Heart left ventricle (tissue), 16 donors: ENCODE measurements at regions not wholly inside any gene's neighbourhood (a gene's known extent, or its start where the extent isn't known, plus 50 kb on each side); places are given as distances from the start of the nearest gene placed in this dataset.

Experiments
- ATAC-seq, 4 donors: fragments of 200-7000 bp; cut with Tn5 transposase; one replicate each; pipeline ENCODE4 v1.9.1; 2020 to 2022; ENCODE audit warnings: moderate library complexity in 4 of 4, mild to moderate bottlenecking in 3 of 4, moderate number of reproducible peaks in 1 of 4
- DNase-seq, 5 donors: peaks; one replicate each; pipeline ENCODE4 v3.0.0-alpha.2; 2020
- H3K27ac ChIP-seq, 12 donors: fragments of 200-600 bp; sonication (generic) in 4 of 12; one replicate each; pipeline versions ENCODE4 v1.5.0 to v1.8.0; 2016 to 2022; ENCODE audit warnings: mild to moderate bottlenecking in 2 of 12
- H3K27me3 ChIP-seq, 9 donors: fragments of 200-600 bp; sonication (generic) in 2 of 9; one replicate each; pipeline versions ENCODE4 v1.5.1 to v1.8.0; 2016 to 2022; ENCODE audit warnings: mild to moderate bottlenecking in 3 of 9
- H3K36me3 ChIP-seq, 9 donors: fragments of 200-600 bp; sonication (generic) in 2 of 9; one replicate each; pipeline versions ENCODE4 v1.5.0 to v1.8.0; 2018 to 2022; ENCODE audit warnings: mild to moderate bottlenecking in 2 of 9
- H3K4me1 ChIP-seq, 12 donors: fragments of 200-600 bp; sonication (generic) in 4 of 12; one replicate each; pipeline versions ENCODE4 v1.5.0 to v1.8.0; 2016 to 2022; ENCODE audit warnings: mild to moderate bottlenecking in 3 of 12
- H3K4me3 ChIP-seq, 12 donors: fragments of 200-600 bp; sonication (generic) in 4 of 12; one replicate each; pipeline versions ENCODE4 v1.5.0 to v1.8.0; 2017 to 2022; ENCODE audit warnings: mild to moderate bottlenecking in 9 of 12, moderate library complexity in 4 of 12
- H3K9me3 ChIP-seq, 12 donors: fragments of 200-600 bp; sonication (generic) in 4 of 12; one replicate each; pipeline versions ENCODE4 v1.5.0 to v1.8.0; 2016 to 2022; ENCODE audit warnings: mild to moderate bottlenecking in 1 of 12
- POLR2A ChIP-seq, 2 donors: fragments of 450-650 bp; IDR thresholded peaks; one replicate each; pipeline ENCODE4 v1.6.1; 2017; ENCODE audit warnings: antibody characterized with exemption in 2 of 2, mild to moderate bottlenecking in 2 of 2, moderate library complexity in 2 of 2
- WGBS, 4 donors: extraction: QIAGEN DNeasy Blood & Tissue Kit in 2 of 4; methylation state at CpG; one replicate each; pipeline versions ENCODE4 v1.1.5 to v1.1.7; 2013 to 2018; 5-methylcytosine and 5-hydroxymethylcytosine counted together
- intact Hi-C, 10 donors: fragments of 100-400 bp; cut with DNase I; formaldehyde crosslinking; loops; one replicate each; pipeline versions ENCODE4 v1.11.1 to v1.14.2; 2022
- TF ChIP-seq, protein P1 (sequence below), 12 donors: fragments of 200-600 bp; sonication (generic) in 4 of 12; IDR thresholded peaks; one replicate each; pipeline versions ENCODE4 v1.5.0 to v1.8.0; 2018 to 2022; ENCODE audit warnings: antibody characterized with exemption in 12 of 12, mild to moderate bottlenecking in 5 of 12
- donor health status: ischemic (EF 13 %, LVEDD 7.1; RV severe dilation, severe dysfunction).
- donor health status: healthy with polysubstance abuse.
- donor health status: DM: no; HTN: yes; CAD: no.
- donor health status: DM: no; HTN: no; CAD: no.
- donor health status: ischemic (EF 25% LVEDD 6.9; RV normal size, moderate dysfunction).
- donor health status: ischemic (EF 25% LVEDD 5.7; RV mildly dilated, moderate dysfunction).
- donor health status: healthy.
- donor health status: DM: yes; HTN: yes; CAD: no.
- donor health status: ischemic (EF 35%, LVEDD 5.7; RV mildly dilated, moderate dysfunction).
- donor health status: nonischemic (EF 11% LVEDD 7.7; RV severe dilation, severe dysfunction).
- donor health status: DM: yes; HTN: yes; CAD: no.
- donor health status: PGD.
- donor health status: ischemic (EF 29% LVEDD 5.4; RV normal size, mild dysfunction).
- donor health status: nonischemic (EF 23%, LVEDD 6.1; RV moderate dilation, normal function).

DNA sequence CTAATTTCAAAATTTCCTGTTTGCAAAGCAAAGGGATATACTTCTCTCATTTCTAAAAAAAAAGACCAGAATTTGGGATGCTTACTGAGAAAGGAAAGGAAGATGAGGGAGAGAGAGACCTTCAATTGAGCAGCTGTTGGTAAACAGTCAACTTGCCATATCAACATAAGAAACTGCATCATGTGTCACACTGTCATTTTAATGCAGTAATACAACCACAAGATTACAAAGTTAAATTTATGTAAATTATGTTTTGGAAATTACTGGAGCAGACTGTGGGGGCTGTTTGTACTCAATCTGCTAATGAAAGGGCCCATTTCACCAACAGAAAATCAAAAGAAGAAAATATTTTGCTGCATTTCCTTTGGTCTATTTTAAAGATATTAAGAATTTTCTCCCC lies 370.4 kb upstream of the TMPO start:
- no peaks in the 10 kb centered on the region for H3K4me1 ChIP-seq
- no peak overlapping the region for H3K27ac ChIP-seq
- no peak for DNase-seq
- H3K4me3 ChIP-seq: no peak overlapping the region
- TF ChIP-seq, protein P1, sequence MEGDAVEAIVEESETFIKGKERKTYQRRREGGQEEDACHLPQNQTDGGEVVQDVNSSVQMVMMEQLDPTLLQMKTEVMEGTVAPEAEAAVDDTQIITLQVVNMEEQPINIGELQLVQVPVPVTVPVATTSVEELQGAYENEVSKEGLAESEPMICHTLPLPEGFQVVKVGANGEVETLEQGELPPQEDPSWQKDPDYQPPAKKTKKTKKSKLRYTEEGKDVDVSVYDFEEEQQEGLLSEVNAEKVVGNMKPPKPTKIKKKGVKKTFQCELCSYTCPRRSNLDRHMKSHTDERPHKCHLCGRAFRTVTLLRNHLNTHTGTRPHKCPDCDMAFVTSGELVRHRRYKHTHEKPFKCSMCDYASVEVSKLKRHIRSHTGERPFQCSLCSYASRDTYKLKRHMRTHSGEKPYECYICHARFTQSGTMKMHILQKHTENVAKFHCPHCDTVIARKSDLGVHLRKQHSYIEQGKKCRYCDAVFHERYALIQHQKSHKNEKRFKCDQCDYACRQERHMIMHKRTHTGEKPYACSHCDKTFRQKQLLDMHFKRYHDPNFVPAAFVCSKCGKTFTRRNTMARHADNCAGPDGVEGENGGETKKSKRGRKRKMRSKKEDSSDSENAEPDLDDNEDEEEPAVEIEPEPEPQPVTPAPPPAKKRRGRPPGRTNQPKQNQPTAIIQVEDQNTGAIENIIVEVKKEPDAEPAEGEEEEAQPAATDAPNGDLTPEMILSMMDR (IDR thresholded peaks at IDR 0.05): no peak
- TF ChIP-seq POLR2A (IDR thresholded peaks at IDR 0.05): no peak
- no peak for ATAC-seq
- H3K9me3 ChIP-seq: no peaks in the 10 kb centered on the region
- H3K36me3 ChIP-seq: no peaks in the 10 kb centered on the region
- intact Hi-C loops: no loop called here
- H3K27me3 ChIP-seq: no peaks in the 10 kb centered on the region

GRCh38 chr12:98146043-98146442 lies 369.3 kb upstream of the TMPO start:
- no peak overlapping the region for H3K4me3 ChIP-seq
- ATAC-seq (no peak), DNase-seq (no peak)
- no peaks in the 10 kb centered on the region for H3K9me3 ChIP-seq
- H3K4me1 ChIP-seq: no peaks in the 10 kb centered on the region
- intact Hi-C loops: no loop called here
- TF ChIP-seq POLR2A (IDR thresholded peaks at IDR 0.05): no peak
- TF ChIP-seq, protein P1 (IDR thresholded peaks at IDR 0.05): no peak
- H3K27ac ChIP-seq: no peak overlapping the region
- WGBS, 4 donors: 81 to 91% (median 86%) methylated on average over 2 of the region's 2 CpGs
- no peaks in the 10 kb centered on the region for H3K27me3 ChIP-seq
- H3K36me3 ChIP-seq: no peaks in the 10 kb centered on the region

DNA sequence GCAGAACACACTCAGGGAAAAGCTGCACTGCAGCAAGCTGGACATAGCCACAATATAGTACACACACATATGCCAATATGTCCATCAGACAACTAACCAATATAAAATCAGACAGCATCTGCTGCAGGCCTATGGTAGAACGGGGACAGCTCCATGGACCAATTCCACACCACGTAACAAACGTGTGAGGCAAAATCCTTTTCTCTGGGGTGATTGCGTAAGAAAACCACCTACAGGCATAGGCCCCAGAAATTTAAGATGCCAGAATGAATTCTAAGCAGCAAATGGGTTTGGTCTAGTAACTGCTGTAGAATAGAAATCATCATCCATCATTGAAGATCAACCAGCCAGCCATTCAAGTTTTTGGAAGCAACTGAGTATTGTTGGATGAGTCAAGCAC lies 368.9 kb upstream of the TMPO start:
- H3K4me3 ChIP-seq: no peak overlapping the region
- TF ChIP-seq, protein P1 (IDR thresholded peaks at IDR 0.05): no peak
- TF ChIP-seq POLR2A (IDR thresholded peaks at IDR 0.05): no peak
- H3K36me3 ChIP-seq: no peaks in the 10 kb centered on the region
- ATAC-seq (no peak), DNase-seq (no peak)
- no peaks in the 10 kb centered on the region for H3K4me1 ChIP-seq
- no peak overlapping the region for H3K27ac ChIP-seq
- H3K27me3 ChIP-seq: no peaks in the 10 kb centered on the region
- WGBS, 4 donors: 77 to 90% (median 84%) methylated on average over 4 of the region's 4 CpGs
- intact Hi-C loops: no loop called here
- H3K9me3 ChIP-seq: no peaks in the 10 kb centered on the region

- Histone ChIP-seq H3K4me1 (no peaks in the 10 kb centered on the region), H3K27ac (no peak overlapping the region), H3K9me3 (no peaks in the 10 kb centered on the region), H3K27me3 (no peaks in the 10 kb centered on the region), H3K4me3 (no peak overlapping the region), H3K36me3 (no peaks in the 10 kb centered on the region)
- no peak for ATAC-seq
- intact Hi-C loops: no loop called here
- DNase-seq: no peak
- TF ChIP-seq, protein P1 (IDR thresholded peaks at IDR 0.05): no peak
- TF ChIP-seq POLR2A (IDR thresholded peaks at IDR 0.05): no peak
Observed at GRCh38 chr12:98149270-98149669, 366.1 kb upstream of the TMPO start.
